ENCODE measurements at regions not wholly inside any gene's neighbourhood (a gene's known extent, or its start where the extent isn't known, plus 50 kb on each side); places are given as distances from the start of the nearest gene placed in this dataset.

GRCh38 chr9:7906783-7907550 is 107.4 kb upstream of the DMAC1 start:
- intact Hi-C loops (cut with DNase I) = no loop called here
- H3K36me3 ChIP-seq (replicated peaks in 1 of 2; ENCODE audit: insufficient read depth in 1 of 2, low read depth in 2 of 2) = no peaks in the 10 kb centered on the region
- H3K27ac ChIP-seq = no peak overlapping the region
- DNase-seq (no peak), ATAC-seq (no peak)
- H3K9me3 ChIP-seq = no peaks in the 10 kb centered on the region
- WGBS, 2 donors = 58 to 83% methylated on average over 2 of the region's 2 CpGs
- H3K4me1 ChIP-seq = no peaks in the 10 kb centered on the region
- no peak overlapping the region for H3K4me3 ChIP-seq
- no peaks in the 10 kb centered on the region for H3K27me3 ChIP-seq
- TF ChIP-seq CTCF (IDR thresholded peaks at IDR 0.05) = no peak
- no peak for TF ChIP-seq POLR2A (IDR thresholded peaks at IDR 0.05)

GRCh38 chr9:7901621-7902020 is 102.0 kb upstream of the DMAC1 start:
- TF ChIP-seq POLR2A (IDR thresholded peaks at IDR 0.05) (no peak), CTCF (IDR thresholded peaks at IDR 0.05) (no peak)
- Histone ChIP-seq H3K36me3 (replicated peaks in 1 of 2; ENCODE audit: insufficient read depth in 1 of 2, low read depth in 2 of 2) (no peaks in the 10 kb centered on the region), H3K4me3 (no peak overlapping the region), H3K27me3 (no peaks in the 10 kb centered on the region), H3K9me3 (no peaks in the 10 kb centered on the region), H3K27ac (no peak overlapping the region), H3K4me1 (no peaks in the 10 kb centered on the region)
- 69 to 78% methylated on average over 4 of the region's 4 CpGs for WGBS, 2 donors
- DNase-seq = no peak
- no peak for ATAC-seq
- intact Hi-C loops (cut with DNase I) = no loop called here

- H3K4me1 ChIP-seq = no peaks in the 10 kb centered on the region
- no peak overlapping the region for H3K4me3 ChIP-seq
- 93 to 96% methylated on average over 3 of the region's 3 CpGs for whole genome bisulfite sequencing, 2 donors
- intact Hi-C loops (cut with DNase I) = no loop called here
- DNase-seq (no peak), ATAC-seq (no peak)
- TF ChIP-seq CTCF (IDR thresholded peaks at IDR 0.05) (no peak), POLR2A (IDR thresholded peaks at IDR 0.05) (no peak)
- no peaks in the 10 kb centered on the region for H3K27me3 ChIP-seq
- no peaks in the 10 kb centered on the region for H3K36me3 ChIP-seq (replicated peaks in 1 of 2; ENCODE audit: insufficient read depth in 1 of 2, low read depth in 2 of 2)
- H3K9me3 ChIP-seq = no peaks in the 10 kb centered on the region
- no peak overlapping the region for H3K27ac ChIP-seq
Measured at GRCh38 chr9:7900541-7900940, 101.0 kb upstream of the DMAC1 start.

- Histone ChIP-seq H3K36me3 (replicated peaks in 1 of 2; ENCODE audit: insufficient read depth in 1 of 2, low read depth in 2 of 2) (no peaks in the 10 kb centered on the region), H3K9me3 (no peaks in the 10 kb centered on the region), H3K27me3 (no peaks in the 10 kb centered on the region), H3K4me1 (no peaks in the 10 kb centered on the region), H3K4me3 (no peak overlapping the region), H3K27ac (no peak overlapping the region)
- TF ChIP-seq CTCF (IDR thresholded peaks at IDR 0.05) (no peak), POLR2A (IDR thresholded peaks at IDR 0.05) (no peak)
- 74 to 82% methylated on average over 3 of the region's 3 CpGs for WGBS, 2 donors
- intact Hi-C loops (cut with DNase I) = no loop called here
- no peak for ATAC-seq
- DNase-seq = no peak
Measured at GRCh38 chr9:7899753-7900152, 100.2 kb upstream of the DMAC1 start.

- ATAC-seq (no peak), DNase-seq (no peak)
- no peak overlapping the region for H3K27ac ChIP-seq
- TF ChIP-seq POLR2A (IDR thresholded peaks at IDR 0.05) (no peak), CTCF (IDR thresholded peaks at IDR 0.05) (no peak)
- no peak overlapping the region for H3K4me3 ChIP-seq
- no peaks in the 10 kb centered on the region for H3K9me3 ChIP-seq
- 47 to 52% methylated on average over 4 of the region's 4 CpGs for WGBS, 2 donors
- H3K27me3 ChIP-seq = no peaks in the 10 kb centered on the region
- H3K36me3 ChIP-seq (replicated peaks in 1 of 2; ENCODE audit: insufficient read depth in 1 of 2, low read depth in 2 of 2) = no peaks in the 10 kb centered on the region
- no peaks in the 10 kb centered on the region for H3K4me1 ChIP-seq
- intact Hi-C loops (cut with DNase I) = no loop called here
Measured at GRCh38 chr9:7894231-7894630, 94.7 kb upstream of the DMAC1 start.

All from body of pancreas (tissue), 4 donors.